B cell (primary cell): ENCODE measurements at regions not wholly inside any gene's neighbourhood (a gene's known extent, or its start where the extent isn't known, plus 50 kb on each side); places are given as distances from the start of the nearest gene placed in this dataset.

Experiments used
- CTCF ChIP-seq: fragments of 200-600 bp; IDR thresholded peaks from one replicate; pipeline ENCODE4 v1.8.0; 2022; ENCODE audit warnings: antibody characterized with exemption, mild to moderate bottlenecking
- EZH2 ChIP-seq: IDR thresholded peaks from 2 replicates; pipeline ENCODE4 v1.6.1; 2012; ENCODE audit warnings: borderline replicate concordance, low read depth, mild to moderate bottlenecking, moderate library complexity, low read length; ENCODE audit not compliant: insufficient read depth, poor library complexity, severe bottlenecking

DNA sequence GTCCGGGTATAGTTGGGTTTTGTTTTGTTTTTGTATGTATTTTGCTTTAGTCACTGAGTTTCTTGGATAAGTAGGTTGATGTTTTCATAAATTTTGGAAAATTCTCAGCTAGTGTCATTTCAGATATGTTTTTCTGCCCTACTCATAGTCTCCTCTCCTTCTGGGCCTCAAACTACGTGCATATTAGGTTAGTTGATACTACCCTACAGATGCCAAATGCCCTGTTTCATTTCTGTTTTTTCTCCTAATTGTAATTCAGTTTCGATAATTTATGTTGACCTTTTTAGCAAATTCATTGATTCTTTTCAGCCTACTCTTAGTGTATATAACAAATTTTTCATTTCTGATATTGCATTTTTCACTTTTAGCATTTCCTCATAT, 268.6 kb upstream of the RGS18 start:
- TF ChIP-seq CTCF = no peak
- TF ChIP-seq EZH2 = no peak
